Neural progenitor cell (in vitro differentiated cells): ENCODE measurements at regions not wholly inside any gene's neighbourhood (a gene's known extent, or its start where the extent isn't known, plus 50 kb on each side); places are given as distances from the start of the nearest gene placed in this dataset.

Experiments used
- DNase-seq: peaks from one replicate; pipeline ENCODE4 v3.0.0-alpha.2; 2016; ENCODE audit warnings: low spot score
- H2AFZ ChIP-seq: fragments of 200-600 bp; sonication (generic); replicated peaks from 2 replicates; pipeline ENCODE4 v1.6.1; 2016; ENCODE audit warnings: antibody characterized with exemption
- H3F3A ChIP-seq: fragments of 200-600 bp; sonication (generic); 2 replicates; pipeline ENCODE4 v1.6.1; 2016; ENCODE audit warnings: antibody characterized with exemption, low read depth
- H3K27ac ChIP-seq: fragments of 200-600 bp; sonication (generic); 2 replicates; pipeline ENCODE4 v1.5.1; 2016; ENCODE audit warnings: mild to moderate bottlenecking
- H3K27me3 ChIP-seq: fragments of 200-600 bp; sonication (generic); 2 replicates; pipeline ENCODE4 v1.6.1; 2016; ENCODE audit warnings: mild to moderate bottlenecking, moderate library complexity
- H3K36me3 ChIP-seq: fragments of 200-600 bp; sonication (generic); 2 replicates; pipeline ENCODE4 v1.5.1; 2016
- H3K4me1 ChIP-seq: fragments of 200-600 bp; sonication (generic); 2 replicates; pipeline ENCODE4 v1.6.1; 2016; ENCODE audit warnings: mixed run types
- H3K4me2 ChIP-seq: fragments of 200-600 bp; sonication (generic); 2 replicates; pipeline ENCODE4 v1.6.1; 2016
- H3K4me3 ChIP-seq: fragments of 200-600 bp; sonication (generic); 2 replicates; pipeline ENCODE4 v1.5.1; 2016
- H3K79me2 ChIP-seq: fragments of 200-600 bp; sonication (generic); 2 replicates; pipeline ENCODE4 v1.6.1; 2016; ENCODE audit warnings: low read depth
- H3K9ac ChIP-seq: fragments of 200-600 bp; sonication (generic); 2 replicates; pipeline ENCODE4 v1.6.1; 2016
- H3K9me3 ChIP-seq: fragments of 200-600 bp; sonication (generic); 2 replicates; pipeline ENCODE4 v1.5.1; 2016; ENCODE audit warnings: low read depth
- H4K20me1 ChIP-seq: fragments of 200-600 bp; sonication (generic); 2 replicates; pipeline ENCODE4 v1.6.1; 2016; ENCODE audit warnings: low read depth
- H3K27ac Mint-ChIP-seq: 3 replicates; pipeline ENCODE4 v1.8.0; 2021; ENCODE audit warnings: mixed read lengths
- H3K27me3 Mint-ChIP-seq: 2 replicates; pipeline ENCODE4 v1.8.0; 2022; ENCODE audit warnings: low read depth, mild to moderate bottlenecking, inconsistent platforms, moderate library complexity, mixed read lengths; ENCODE audit not compliant: insufficient read depth
- H3K36me3 Mint-ChIP-seq: 3 replicates; pipeline ENCODE4 v1.8.0; 2021; ENCODE audit warnings: mixed read lengths
- H3K4me1 Mint-ChIP-seq: 3 replicates; pipeline ENCODE4 v1.8.0; 2021; ENCODE audit warnings: mixed read lengths
- H3K4me3 Mint-ChIP-seq: 3 replicates; pipeline ENCODE4 v1.8.0; 2021; ENCODE audit warnings: mild to moderate bottlenecking, moderate library complexity, mixed read lengths
- H3K9me3 Mint-ChIP-seq: 3 replicates; pipeline ENCODE4 v1.8.0; 2020; ENCODE audit warnings: mixed read lengths
- CTCF ChIP-seq: fragments of 200-600 bp; sonication (generic); IDR thresholded peaks from 2 replicates; pipeline ENCODE4 v1.5.1; 2017; ENCODE audit warnings: antibody characterized with exemption, mild to moderate bottlenecking
- EZH2 ChIP-seq: fragments of 200-600 bp; sonication (generic); IDR thresholded peaks from 2 replicates; pipeline ENCODE4 v1.6.1; 2017; ENCODE audit warnings: antibody characterized with exemption, mild to moderate bottlenecking, moderate library complexity
- EZH2phosphoT487 ChIP-seq: fragments of 200-600 bp; sonication (generic); IDR thresholded peaks from 2 replicates; pipeline ENCODE4 v1.6.1; 2017; ENCODE audit warnings: antibody characterized with exemption

- no peak for TF ChIP-seq EZH2
- TF ChIP-seq CTCF = no peak
- TF ChIP-seq EZH2phosphoT487 = no peak
Measured at GRCh38 chr3:182702216-182702615, 91.1 kb upstream of the ATP11B start.

GRCh38 chr3:182703233-182703632, 90.1 kb upstream of the ATP11B start:
- Histone ChIP-seq H3K4me1 (no peaks in the 10 kb centered on the region), H2AFZ (peak overlapping the region; percentile 27), H3K9me3 (no peaks in the 10 kb centered on the region), H4K20me1 (no peaks in the 10 kb centered on the region), H3K79me2 (no peaks in the 10 kb centered on the region), H3K4me2 (no peak overlapping the region), H3K9ac (no peak overlapping the region), H3K27ac (no peak overlapping the region), H3F3A (peaks cover 4% of the 10 kb centered on the region), H3K36me3 (no peaks in the 10 kb centered on the region), H3K27me3 (no peaks in the 10 kb centered on the region), H3K4me3 (no peak overlapping the region)
- Mint-ChIP-seq H3K27ac (no peak overlapping the region), H3K4me1 (no peaks in the 10 kb centered on the region), H3K4me3 (no peak overlapping the region), H3K9me3 (peaks cover 4% of the 10 kb centered on the region), H3K27me3 (peaks cover 13% of the 10 kb centered on the region), H3K36me3 (no peaks in the 10 kb centered on the region)
- DNase-seq = no peak
- TF ChIP-seq EZH2 = no peak
- no peak for TF ChIP-seq CTCF

More at GRCh38 chr3:182702216-182702615, 91.1 kb upstream of the ATP11B start:
- H3K4me1 Mint-ChIP-seq = peaks cover 6% of the 10 kb centered on the region
- Histone ChIP-seq H4K20me1 (no peaks in the 10 kb centered on the region), H3K36me3 (no peaks in the 10 kb centered on the region), H3F3A (peaks cover 4% of the 10 kb centered on the region), H3K4me3 (no peak overlapping the region), H3K9me3 (no peaks in the 10 kb centered on the region), H3K79me2 (no peaks in the 10 kb centered on the region), H3K27me3 (no peaks in the 10 kb centered on the region), H3K4me2 (no peak overlapping the region), H3K9ac (no peak overlapping the region), H3K4me1 (peaks cover 6% of the 10 kb centered on the region), H2AFZ (no peak overlapping the region), H3K27ac (no peak overlapping the region)
- DNase-seq = no peak
- H3K27me3 Mint-ChIP-seq = peaks cover 13% of the 10 kb centered on the region
- H3K36me3 Mint-ChIP-seq = no peaks in the 10 kb centered on the region
- H3K9me3 Mint-ChIP-seq = peaks cover 4% of the 10 kb centered on the region
- H3K4me3 Mint-ChIP-seq = no peak overlapping the region
- no peak overlapping the region for H3K27ac Mint-ChIP-seq

GRCh38 chr3:182704926-182705325, 88.4 kb upstream of the ATP11B start:
- Mint-ChIP-seq H3K4me3 (no peak overlapping the region), H3K4me1 (no peaks in the 10 kb centered on the region), H3K36me3 (no peaks in the 10 kb centered on the region), H3K27ac (no peak overlapping the region), H3K27me3 (peaks cover 11% of the 10 kb centered on the region), H3K9me3 (peaks cover 4% of the 10 kb centered on the region)
- H3F3A ChIP-seq = peaks cover 4% of the 10 kb centered on the region
- TF ChIP-seq EZH2 (no peak), EZH2phosphoT487 (no peak), CTCF (peak; percentile 41)
- H3K9ac ChIP-seq = no peak overlapping the region
- no peaks in the 10 kb centered on the region for H3K4me1 ChIP-seq
- H4K20me1 ChIP-seq = no peaks in the 10 kb centered on the region
- H3K4me2 ChIP-seq = no peak overlapping the region
- H3K27me3 ChIP-seq = no peaks in the 10 kb centered on the region
- H3K79me2 ChIP-seq = no peaks in the 10 kb centered on the region
- no peaks in the 10 kb centered on the region for H3K9me3 ChIP-seq
- no peak overlapping the region for H3K4me3 ChIP-seq
- no peak overlapping the region for H3K27ac ChIP-seq
- H3K36me3 ChIP-seq = no peaks in the 10 kb centered on the region
- DNase-seq = peak; percentile 48
- H2AFZ ChIP-seq = peak overlapping the region; percentile 94
